Neural cell (in vitro differentiated cells): ENCODE measurements at regions not wholly inside any gene's neighbourhood (a gene's known extent, or its start where the extent isn't known, plus 50 kb on each side); places are given as distances from the start of the nearest gene placed in this dataset.

Source experiments
- CTCF ChIP-seq: fragments of 450-650 bp; IDR thresholded peaks from 2 replicates; pipeline ENCODE4 v1.5.1; 2014; ENCODE audit warnings: antibody characterized with exemption, mild to moderate bottlenecking, moderate library complexity; ENCODE audit not compliant: poor library complexity, severe bottlenecking
- EZH2 ChIP-seq: fragments of 200-600, 300-800 bp; shearing (Covaris generic), sonication (generic); IDR thresholded peaks from 2 replicates; pipeline ENCODE4 v1.6.1; 2014; ENCODE audit warnings: antibody characterized with exemption, low read length, borderline replicate concordance, mild to moderate bottlenecking; ENCODE audit not compliant: insufficient read depth, poor library complexity, severe bottlenecking
- POLR2AphosphoS5 ChIP-seq: IDR thresholded peaks from 2 replicates; pipeline ENCODE4 v1.6.1; 2012
- SMC3 ChIP-seq: fragments of 450-650 bp; conservative IDR thresholded peaks from 2 replicates; pipeline ENCODE4 v1.6.1; 2014; ENCODE audit warnings: antibody characterized with exemption, mild to moderate bottlenecking, moderate library complexity; ENCODE audit not compliant: poor library complexity

- TF ChIP-seq CTCF (no peak), EZH2 (no peak), SMC3 (no peak), POLR2AphosphoS5 (no peak)
These were observed 225.8 kb downstream of the EMP1 start for GRCh38 chr12:13422291-13422690.
